Adipocyte (in vitro differentiated cells): ENCODE measurements at regions not wholly inside any gene's neighbourhood (a gene's known extent, or its start where the extent isn't known, plus 50 kb on each side); places are given as distances from the start of the nearest gene placed in this dataset.

ENCODE experiments used
- DNase-seq: peaks from one replicate; pipeline ENCODE4 v3.0.0-alpha.2; 2015; ENCODE audit warnings: low read depth
- H3K27me3 ChIP-seq: replicated peaks from 2 replicates; pipeline ENCODE4 v1.7.0; 2013; ENCODE audit warnings: mild to moderate bottlenecking, low read length, moderate library complexity; ENCODE audit not compliant: control insufficient read depth, insufficient read depth
- H3K36me3 ChIP-seq: 2 replicates; pipeline ENCODE4 v1.7.0; 2013; ENCODE audit warnings: low read length, mild to moderate bottlenecking, moderate library complexity; ENCODE audit not compliant: control insufficient read depth, insufficient read depth, severe bottlenecking
- H3K4me1 ChIP-seq: 2 replicates; pipeline ENCODE4 v1.7.0; 2013; ENCODE audit warnings: mild to moderate bottlenecking, low read length, moderate library complexity; ENCODE audit not compliant: control insufficient read depth, insufficient read depth
- H3K4me3 ChIP-seq: 2 replicates; pipeline ENCODE4 v1.7.0; 2013; ENCODE audit warnings: mild to moderate bottlenecking, low read length, moderate library complexity
- H3K9ac ChIP-seq: 2 replicates; pipeline ENCODE4 v1.7.0; 2013; ENCODE audit warnings: mild to moderate bottlenecking, low read length, moderate library complexity
- H3K9me3 ChIP-seq: 2 replicates; pipeline ENCODE4 v1.7.0; 2013; ENCODE audit warnings: mild to moderate bottlenecking, low read length, moderate library complexity; ENCODE audit not compliant: control insufficient read depth

GRCh38 chr13:106623799-106624460, 56.0 kb upstream of the ARGLU1 start:
- H3K9ac ChIP-seq: no peak overlapping the region
- DNase-seq: no peak
- H3K27me3 ChIP-seq: peaks cover 22% of the 10 kb centered on the region
- H3K4me3 ChIP-seq: no peak overlapping the region
- H3K4me1 ChIP-seq: peaks cover 20% of the 10 kb centered on the region
- no peaks in the 10 kb centered on the region for H3K36me3 ChIP-seq
- no peaks in the 10 kb centered on the region for H3K9me3 ChIP-seq

- DNase-seq: no peak
- peaks cover 14% of the 10 kb centered on the region for H3K27me3 ChIP-seq
Measured at GRCh38 chr13:106621833-106622232, 53.9 kb upstream of the ARGLU1 start.

GRCh38 chr13:106619688-106620555, 52.0 kb upstream of the ARGLU1 start:
- peaks cover 14% of the 10 kb centered on the region for H3K4me1 ChIP-seq
- H3K36me3 ChIP-seq: no peaks in the 10 kb centered on the region
- peak overlapping the region; percentile 75 for H3K4me3 ChIP-seq
- peak overlapping the region; percentile 61 for H3K9ac ChIP-seq
- peak; percentile 86 for DNase-seq
- H3K9me3 ChIP-seq: no peaks in the 10 kb centered on the region
- H3K27me3 ChIP-seq: peaks cover 12% of the 10 kb centered on the region

More at GRCh38 chr13:106621833-106622232, 53.9 kb upstream of the ARGLU1 start:
- Histone ChIP-seq H3K4me3 (no peak overlapping the region), H3K9ac (no peak overlapping the region), H3K4me1 (peaks cover 14% of the 10 kb centered on the region), H3K9me3 (no peaks in the 10 kb centered on the region), H3K36me3 (no peaks in the 10 kb centered on the region)
